ENCODE measurements at regions not wholly inside any gene's neighbourhood (a gene's known extent, or its start where the extent isn't known, plus 50 kb on each side); places are given as distances from the start of the nearest gene placed in this dataset.

DNA sequence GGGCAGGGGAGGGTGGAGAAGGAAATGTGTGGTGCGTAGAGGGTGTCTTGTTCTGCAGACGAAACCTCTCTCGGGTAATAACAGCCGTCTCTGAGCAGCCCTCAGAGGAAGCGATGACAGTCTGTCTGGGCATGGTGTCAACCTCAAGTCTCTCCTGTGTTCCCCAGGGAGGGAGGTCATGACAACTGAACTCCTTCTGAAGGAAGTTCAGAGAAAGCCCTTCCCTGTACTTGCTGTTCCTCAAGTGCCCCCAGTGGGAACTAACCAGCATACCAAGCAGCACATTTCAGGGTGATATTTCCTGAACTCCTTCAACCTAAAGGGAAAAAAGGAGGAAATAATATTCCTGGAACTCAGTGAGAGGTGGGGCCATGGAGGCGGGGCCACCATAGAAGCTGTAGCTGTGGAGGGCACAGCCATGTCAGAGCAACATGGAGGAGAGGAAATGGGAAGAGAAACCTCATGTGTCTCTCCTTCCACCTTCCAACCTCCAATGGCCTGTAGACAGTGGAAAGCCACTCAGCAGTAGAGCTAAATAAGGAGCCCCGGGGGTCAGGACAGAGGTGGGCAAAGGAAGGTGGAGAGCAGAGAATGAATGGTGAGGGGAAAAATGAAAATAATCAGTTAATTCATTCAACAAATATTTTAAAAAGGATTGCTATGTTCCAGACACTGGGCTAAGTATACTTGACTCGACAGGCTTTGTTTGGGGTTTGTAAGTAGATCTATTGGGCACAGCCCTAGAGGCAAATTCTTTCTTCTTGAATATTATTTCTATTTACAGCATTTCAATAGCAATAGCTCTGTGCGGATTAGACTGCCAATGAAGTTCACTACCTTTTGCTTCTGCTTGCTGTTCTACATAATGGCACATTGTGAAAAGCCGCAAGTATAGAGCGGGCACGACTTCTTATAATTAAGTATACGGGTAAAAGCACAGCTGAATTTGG is 61.0 kb upstream of the AOAH start:
- Histone ChIP-seq H3K79me1 (ENCODE audit: low read length) (no peaks in the 10 kb centered on the region), H2AFZ (ENCODE audit: insufficient read depth, low read length, poor library complexity) (no peak overlapping the region), H3K4ac (ENCODE audit: low read depth, low read length) (no peak overlapping the region), H3K27me3 (ENCODE audit: insufficient read depth, low read length) (no peaks in the 10 kb centered on the region), H3K27ac (ENCODE audit: low read depth, low read length) (no peak overlapping the region), H3K79me2 (ENCODE audit: control insufficient read depth, insufficient read depth, low read length, poor library complexity) (no peaks in the 10 kb centered on the region), H2BK12ac (ENCODE audit: low read length) (no peak overlapping the region), H4K12ac (ENCODE audit: low read depth, low read length) (no peak overlapping the region), H2BK120ac (ENCODE audit: insufficient read depth, low read length, poor library complexity) (no peak overlapping the region), H3K4me3 (ENCODE audit: low read depth, low read length) (no peak overlapping the region), H4K8ac (ENCODE audit: low read depth, low read length) (no peak overlapping the region), H3K36me3 (ENCODE audit: control insufficient read depth in 1 of 2, insufficient read depth in 2 of 2, low read length in 2 of 2) (no peaks in the 10 kb centered on the region), H3K18ac (ENCODE audit: low read length) (no peak overlapping the region), H3K4me1 (ENCODE audit: control insufficient read depth in 1 of 2, insufficient read depth in 2 of 2, low read length in 2 of 2) (no peaks in the 10 kb centered on the region), H3K4me2 (ENCODE audit: low read length) (no peak overlapping the region), H2BK5ac (ENCODE audit: low read depth, low read length, poor library complexity) (no peak overlapping the region), H3K9me3 (ENCODE audit: insufficient read depth, low read depth, low read length) (no peaks in the 10 kb centered on the region), H2AK5ac (ENCODE audit: low read length) (no peak overlapping the region), H3K14ac (ENCODE audit: low read length) (no peak overlapping the region), H3K9ac (ENCODE audit: low read length) (no peak overlapping the region), H3K23ac (ENCODE audit: low read length) (no peak overlapping the region), H4K91ac (ENCODE audit: low read depth, low read length) (no peak overlapping the region)
- DNase-seq = peak in 1 of 2 donors; percentile 17
- no CpG with 5 or more reads among the region's 13 CpGs for WGBS (ENCODE audit: extremely low coverage, insufficient coverage, insufficient read length)

DNA sequence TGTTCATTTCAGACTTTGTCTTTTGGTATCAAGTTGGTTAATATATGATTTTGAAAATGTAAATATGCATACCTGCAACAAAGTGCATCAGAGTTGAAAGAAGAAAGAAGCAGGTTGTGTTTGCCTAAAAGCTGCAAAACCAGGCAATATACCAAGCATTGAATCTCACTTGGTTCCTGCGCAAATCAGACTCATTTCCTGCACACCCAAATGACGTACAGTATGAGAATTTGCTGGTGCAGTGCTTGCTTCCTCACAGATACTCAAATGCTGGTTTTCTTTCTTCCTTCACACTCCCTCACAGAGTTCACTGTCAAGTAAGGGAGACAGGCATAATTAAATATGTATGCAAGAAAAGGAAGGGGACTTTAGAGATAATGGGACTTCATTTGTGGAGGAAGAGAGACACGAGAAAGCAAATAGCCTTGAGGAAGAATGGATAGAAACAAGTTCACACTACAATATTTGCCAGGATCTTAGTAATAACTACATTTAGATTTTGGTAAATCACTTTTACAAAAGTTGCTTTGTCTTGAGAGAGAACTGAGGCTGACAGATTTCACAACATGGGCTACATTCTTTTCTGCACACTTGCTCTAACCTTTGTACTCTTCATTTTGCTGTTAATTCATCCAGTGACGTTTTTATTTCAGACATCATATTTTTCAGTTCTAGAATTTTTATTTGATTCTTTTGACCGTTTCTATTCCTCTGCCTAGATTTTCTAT is 56.9 kb upstream of the AOAH start:
- Histone ChIP-seq H2BK5ac (ENCODE audit: low read depth, low read length, poor library complexity) (no peak overlapping the region), H3K4me2 (ENCODE audit: low read length) (no peak overlapping the region), H3K4me1 (ENCODE audit: control insufficient read depth in 1 of 2, insufficient read depth in 2 of 2, low read length in 2 of 2) (no peaks in the 10 kb centered on the region), H3K4ac (ENCODE audit: low read depth, low read length) (no peak overlapping the region), H4K8ac (ENCODE audit: low read depth, low read length) (no peak overlapping the region), H3K27ac (ENCODE audit: low read depth, low read length) (no peak overlapping the region), H2AFZ (ENCODE audit: insufficient read depth, low read length, poor library complexity) (no peak overlapping the region), H4K91ac (ENCODE audit: low read depth, low read length) (no peak overlapping the region), H4K12ac (ENCODE audit: low read depth, low read length) (no peak overlapping the region), H2BK120ac (ENCODE audit: insufficient read depth, low read length, poor library complexity) (no peak overlapping the region), H3K4me3 (ENCODE audit: low read depth, low read length) (no peak overlapping the region), H3K14ac (ENCODE audit: low read length) (no peak overlapping the region), H2BK12ac (ENCODE audit: low read length) (no peak overlapping the region), H3K18ac (ENCODE audit: low read length) (no peak overlapping the region), H3K9ac (ENCODE audit: low read length) (no peak overlapping the region), H2AK5ac (ENCODE audit: low read length) (no peak overlapping the region), H3K79me1 (ENCODE audit: low read length) (no peaks in the 10 kb centered on the region), H3K27me3 (ENCODE audit: insufficient read depth, low read length) (no peaks in the 10 kb centered on the region), H3K9me3 (ENCODE audit: insufficient read depth, low read depth, low read length) (no peaks in the 10 kb centered on the region), H3K23ac (ENCODE audit: low read length) (no peak overlapping the region), H3K36me3 (ENCODE audit: control insufficient read depth in 1 of 2, insufficient read depth in 2 of 2, low read length in 2 of 2) (no peaks in the 10 kb centered on the region), H3K79me2 (ENCODE audit: control insufficient read depth, insufficient read depth, low read length, poor library complexity) (no peaks in the 10 kb centered on the region)
- WGBS (ENCODE audit: extremely low coverage, insufficient coverage, insufficient read length) = no CpG with 5 or more reads among the region's 5 CpGs
- DNase-seq = no peak

DNA sequence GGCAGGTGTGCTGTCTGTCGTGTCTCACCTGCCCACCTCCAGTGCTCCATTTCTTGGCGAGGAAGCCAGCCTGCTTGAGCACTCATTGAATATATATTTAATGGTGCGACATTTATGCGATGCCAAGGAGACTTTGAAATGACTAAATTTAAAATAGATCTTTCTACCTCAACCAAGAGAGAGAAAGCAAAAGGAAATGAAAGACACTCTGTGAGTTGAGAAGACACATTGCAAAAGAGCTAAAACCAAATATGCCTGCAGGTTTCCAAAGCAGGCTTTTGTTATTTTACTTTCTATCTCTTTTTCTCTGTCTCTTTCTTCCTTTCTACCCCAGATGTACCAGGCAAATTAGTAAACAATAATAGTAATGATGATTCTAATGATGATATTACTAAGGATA is 53.6 kb upstream of the AOAH start:
- Histone ChIP-seq H3K79me1 (ENCODE audit: low read length) (no peaks in the 10 kb centered on the region), H4K8ac (ENCODE audit: low read depth, low read length) (no peak overlapping the region), H3K4me3 (ENCODE audit: low read depth, low read length) (no peak overlapping the region), H4K12ac (ENCODE audit: low read depth, low read length) (no peak overlapping the region), H2BK5ac (ENCODE audit: low read depth, low read length, poor library complexity) (no peak overlapping the region), H3K4me1 (ENCODE audit: control insufficient read depth in 1 of 2, insufficient read depth in 2 of 2, low read length in 2 of 2) (peaks cover 0 to 3% of the 10 kb centered on the region in 2 experiments), H3K27me3 (ENCODE audit: insufficient read depth, low read length) (no peaks in the 10 kb centered on the region), H3K4me2 (ENCODE audit: low read length) (no peak overlapping the region), H3K4ac (ENCODE audit: low read depth, low read length) (no peak overlapping the region), H3K23ac (ENCODE audit: low read length) (no peak overlapping the region), H2BK12ac (ENCODE audit: low read length) (no peak overlapping the region), H3K9me3 (ENCODE audit: insufficient read depth, low read depth, low read length) (no peaks in the 10 kb centered on the region), H4K91ac (ENCODE audit: low read depth, low read length) (no peak overlapping the region), H3K27ac (ENCODE audit: low read depth, low read length) (no peak overlapping the region), H3K36me3 (ENCODE audit: control insufficient read depth in 1 of 2, insufficient read depth in 2 of 2, low read length in 2 of 2) (no peaks in the 10 kb centered on the region), H3K14ac (ENCODE audit: low read length) (no peak overlapping the region), H2AFZ (ENCODE audit: insufficient read depth, low read length, poor library complexity) (no peak overlapping the region), H3K9ac (ENCODE audit: low read length) (no peak overlapping the region), H2BK120ac (ENCODE audit: insufficient read depth, low read length, poor library complexity) (no peak overlapping the region), H3K18ac (ENCODE audit: low read length) (no peak overlapping the region), H2AK5ac (ENCODE audit: low read length) (no peak overlapping the region), H3K79me2 (ENCODE audit: control insufficient read depth, insufficient read depth, low read length, poor library complexity) (no peaks in the 10 kb centered on the region)
- DNase-seq = no peak
- WGBS (ENCODE audit: extremely low coverage, insufficient coverage, insufficient read length) = no CpG with 5 or more reads among the region's 4 CpGs

DNA sequence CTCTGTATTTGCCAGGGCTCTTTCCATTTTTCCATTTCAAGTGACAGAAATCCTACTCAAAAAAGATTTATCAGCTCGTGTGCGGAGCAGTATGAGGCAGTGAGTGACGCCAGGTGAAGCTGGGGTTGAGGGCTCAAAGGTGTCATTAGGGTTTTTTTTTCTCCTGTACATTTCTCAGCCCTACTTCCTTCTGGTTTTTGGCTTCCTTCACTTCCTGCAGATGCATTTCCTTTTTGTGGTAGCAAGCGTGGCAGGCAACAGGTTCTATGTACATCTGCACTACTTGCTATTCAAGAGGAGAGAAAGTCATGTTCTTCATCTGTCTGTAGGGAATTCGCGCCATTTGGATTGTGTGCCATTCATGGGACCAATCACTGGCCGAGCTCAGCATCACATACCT is 52.8 kb upstream of the AOAH start:
- no peaks in the 10 kb centered on the region for H3K27me3 ChIP-seq (ENCODE audit: insufficient read depth, low read length)
- no peak overlapping the region for H3K18ac ChIP-seq (ENCODE audit: low read length)
- no CpG with 5 or more reads among the region's 7 CpGs for WGBS (ENCODE audit: extremely low coverage, insufficient coverage, insufficient read length)
- H3K4me3 ChIP-seq (ENCODE audit: low read depth, low read length) = no peak overlapping the region
- H2BK12ac ChIP-seq (ENCODE audit: low read length) = no peak overlapping the region
- H3K79me1 ChIP-seq (ENCODE audit: low read length) = no peaks in the 10 kb centered on the region
- no peaks in the 10 kb centered on the region for H3K9me3 ChIP-seq (ENCODE audit: insufficient read depth, low read depth, low read length)
- H4K91ac ChIP-seq (ENCODE audit: low read depth, low read length) = no peak overlapping the region
- peaks cover 0 to 3% of the 10 kb centered on the region in 2 experiments for H3K4me1 ChIP-seq (ENCODE audit: control insufficient read depth in 1 of 2, insufficient read depth in 2 of 2, low read length in 2 of 2)
- H3K27ac ChIP-seq (ENCODE audit: low read depth, low read length) = no peak overlapping the region
- no peak overlapping the region for H3K23ac ChIP-seq (ENCODE audit: low read length)
- no peak overlapping the region for H3K4me2 ChIP-seq (ENCODE audit: low read length)
- no peak overlapping the region for H4K12ac ChIP-seq (ENCODE audit: low read depth, low read length)
- H4K8ac ChIP-seq (ENCODE audit: low read depth, low read length) = no peak overlapping the region
- no peak overlapping the region for H3K4ac ChIP-seq (ENCODE audit: low read depth, low read length)
- no peak overlapping the region for H2AK5ac ChIP-seq (ENCODE audit: low read length)
- no peak overlapping the region for H3K14ac ChIP-seq (ENCODE audit: low read length)
- H2BK5ac ChIP-seq (ENCODE audit: low read depth, low read length, poor library complexity) = no peak overlapping the region
- H3K9ac ChIP-seq (ENCODE audit: low read length) = no peak overlapping the region
- no peaks in the 10 kb centered on the region for H3K79me2 ChIP-seq (ENCODE audit: control insufficient read depth, insufficient read depth, low read length, poor library complexity)
- H2BK120ac ChIP-seq (ENCODE audit: insufficient read depth, low read length, poor library complexity) = no peak overlapping the region
- no peak for DNase-seq
- no peaks in the 10 kb centered on the region for H3K36me3 ChIP-seq (ENCODE audit: control insufficient read depth in 1 of 2, insufficient read depth in 2 of 2, low read length in 2 of 2)
- no peak overlapping the region for H2AFZ ChIP-seq (ENCODE audit: insufficient read depth, low read length, poor library complexity)
